Spleen (tissue), 7 donors: ENCODE measurements at regions not wholly inside any gene's neighbourhood (a gene's known extent, or its start where the extent isn't known, plus 50 kb on each side); places are given as distances from the start of the nearest gene placed in this dataset.

Experiments
- POLR2A ChIP-seq, 3 donors: fragments of 450-650 bp; IDR thresholded peaks; one replicate each; pipeline ENCODE4 v1.5.1; 2017; ENCODE audit warnings: antibody characterized with exemption in 3 of 3, mild to moderate bottlenecking in 1 of 3
- POLR2AphosphoS5 ChIP-seq, 3 donors: sonication (generic); formaldehyde crosslinking; IDR thresholded peaks; one replicate each; pipeline ENCODE4 v1.5.1; 2017; ENCODE audit warnings: antibody characterized with exemption in 3 of 3
- TF ChIP-seq, protein P1 (sequence below), 11 experiments: fragments of 200-600 bp in 7 of 11; fragments of 450-650 bp in 4 of 11; sonication (generic) in 4 of 11; IDR thresholded peaks in 8 of 11; conservative IDR thresholded peaks in 3 of 11; 1 replicate in 7 of 11; 2 replicates in 4 of 11; pipeline versions ENCODE4 v1.4.0 to v1.8.0; 2016 to 2021; ENCODE audit warnings: antibody characterized with exemption in 11 of 11, inconsistent platforms in 4 of 11, mild to moderate bottlenecking in 1 of 11
- donor health status: DM: no; HTN: no; CAD: no; lungs with moderate emphysema.
- donor health status: DM: no; HTN: no; CAD: no.
- donor health status: DM: no; HTN: no; CAD: no.

- TF ChIP-seq, protein P1, sequence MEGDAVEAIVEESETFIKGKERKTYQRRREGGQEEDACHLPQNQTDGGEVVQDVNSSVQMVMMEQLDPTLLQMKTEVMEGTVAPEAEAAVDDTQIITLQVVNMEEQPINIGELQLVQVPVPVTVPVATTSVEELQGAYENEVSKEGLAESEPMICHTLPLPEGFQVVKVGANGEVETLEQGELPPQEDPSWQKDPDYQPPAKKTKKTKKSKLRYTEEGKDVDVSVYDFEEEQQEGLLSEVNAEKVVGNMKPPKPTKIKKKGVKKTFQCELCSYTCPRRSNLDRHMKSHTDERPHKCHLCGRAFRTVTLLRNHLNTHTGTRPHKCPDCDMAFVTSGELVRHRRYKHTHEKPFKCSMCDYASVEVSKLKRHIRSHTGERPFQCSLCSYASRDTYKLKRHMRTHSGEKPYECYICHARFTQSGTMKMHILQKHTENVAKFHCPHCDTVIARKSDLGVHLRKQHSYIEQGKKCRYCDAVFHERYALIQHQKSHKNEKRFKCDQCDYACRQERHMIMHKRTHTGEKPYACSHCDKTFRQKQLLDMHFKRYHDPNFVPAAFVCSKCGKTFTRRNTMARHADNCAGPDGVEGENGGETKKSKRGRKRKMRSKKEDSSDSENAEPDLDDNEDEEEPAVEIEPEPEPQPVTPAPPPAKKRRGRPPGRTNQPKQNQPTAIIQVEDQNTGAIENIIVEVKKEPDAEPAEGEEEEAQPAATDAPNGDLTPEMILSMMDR (IDR thresholded peaks at IDR 0.05 in 8 of 11, conservative IDR thresholded peaks at IDR 0.05 in 3 of 11): no peak
- TF ChIP-seq POLR2A (IDR thresholded peaks at IDR 0.05) (no peak), POLR2AphosphoS5 (IDR thresholded peaks at IDR 0.05) (no peak)
Measured at GRCh38 chr3:194809382-194809781, 123.7 kb downstream of the FAM43A start.
